T-helper 17 cell (primary cell): ENCODE measurements at regions not wholly inside any gene's neighbourhood (a gene's known extent, or its start where the extent isn't known, plus 50 kb on each side); places are given as distances from the start of the nearest gene placed in this dataset.
"Not testable (repeated sequence)": the region's sequence is repeated elsewhere in the genome, so short reads cannot be mapped to it uniquely, and the experiment has no call there.

Experiments
- ATAC-seq: fragments of 150-1000 bp; cut with Tn5 transposase; 2 replicates; pipeline ENCODE4 v1.10.0; 2021; ENCODE audit warnings: mild to moderate bottlenecking, moderate library complexity
- DNase-seq, 3 donors: peaks; one replicate each; pipeline versions ENCODE4 v3.0.0 to v3.0.0-alpha.2; 2020 to 2021
- H3K9me3 ChIP-seq: one replicate; pipeline ENCODE4 v1.7.0; 2013; ENCODE audit warnings: low read length, mild to moderate bottlenecking; ENCODE audit not compliant: control insufficient read depth, poor library complexity, severe bottlenecking
- H3K27ac Mint-ChIP-seq: one replicate; pipeline ENCODE4 v1.8.0; 2022; ENCODE audit warnings: mild to moderate bottlenecking, moderate library complexity, mixed read lengths
- H3K27me3 Mint-ChIP-seq: one replicate; pipeline ENCODE4 v1.8.0; 2022; ENCODE audit warnings: mixed read lengths
- H3K36me3 Mint-ChIP-seq: one replicate; pipeline ENCODE4 v1.8.0; 2022; ENCODE audit warnings: low read depth, mixed read lengths
- H3K4me1 Mint-ChIP-seq: one replicate; pipeline ENCODE4 v1.8.0; 2022; ENCODE audit warnings: mild to moderate bottlenecking, mixed read lengths
- H3K4me3 Mint-ChIP-seq: one replicate; pipeline ENCODE4 v1.8.0; 2022; ENCODE audit warnings: mild to moderate bottlenecking, moderate library complexity, mixed read lengths

DNA sequence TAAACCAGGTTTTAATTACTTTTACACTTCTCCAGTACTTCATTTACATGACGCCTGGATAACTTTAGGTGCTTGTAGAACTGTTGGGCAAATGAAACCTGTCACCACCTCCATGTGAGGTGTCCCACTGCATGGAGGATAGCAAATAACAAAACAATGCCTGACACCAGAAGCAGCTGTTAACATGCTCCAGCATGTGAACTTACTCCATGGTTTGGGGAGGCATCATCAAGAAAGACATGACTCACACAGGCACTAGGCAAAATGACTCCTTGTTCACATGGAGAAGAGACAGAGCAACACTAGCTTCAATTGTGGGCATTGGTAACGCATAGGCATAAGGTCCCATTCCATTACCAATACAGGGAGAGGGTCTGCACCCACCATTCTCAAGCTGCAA, 198.1 kb upstream of the F9 start:
- Mint-ChIP-seq H3K36me3 (no peaks in the 10 kb centered on the region), H3K4me3 (no peak overlapping the region), H3K27me3 (no peaks in the 10 kb centered on the region), H3K4me1 (no peaks in the 10 kb centered on the region), H3K27ac (no peak overlapping the region)
- no peaks in the 10 kb centered on the region for H3K9me3 ChIP-seq
- DNase-seq (no peak), ATAC-seq (no peak)

DNA sequence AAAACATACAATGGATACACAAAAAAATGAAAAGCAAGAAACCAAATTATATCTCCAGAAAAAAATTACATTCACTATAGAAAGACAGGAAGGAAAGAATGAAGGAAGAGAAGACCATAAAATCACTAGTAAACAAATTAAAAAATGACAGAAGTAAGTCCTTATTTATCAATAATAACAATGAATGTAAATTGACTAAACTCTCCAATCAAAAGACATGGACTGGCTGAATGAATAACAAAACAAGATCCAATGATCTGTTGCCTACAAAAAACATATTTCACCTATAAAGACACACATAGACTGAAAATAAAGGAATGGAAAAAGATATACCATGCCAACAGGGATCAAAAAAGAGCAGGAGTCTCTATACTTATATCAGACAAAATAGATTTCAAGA, 203.2 kb upstream of the F9 start:
- ATAC-seq, result no peak
- H3K36me3 Mint-ChIP-seq, result no peaks in the 10 kb centered on the region
- H3K27ac Mint-ChIP-seq, result no peak overlapping the region
- no peaks in the 10 kb centered on the region for H3K27me3 Mint-ChIP-seq
- no peak overlapping the region for H3K4me3 Mint-ChIP-seq
- no peak for DNase-seq
- no peaks in the 10 kb centered on the region for H3K4me1 Mint-ChIP-seq
- H3K9me3 ChIP-seq, result no peaks in the 10 kb centered on the region

DNA sequence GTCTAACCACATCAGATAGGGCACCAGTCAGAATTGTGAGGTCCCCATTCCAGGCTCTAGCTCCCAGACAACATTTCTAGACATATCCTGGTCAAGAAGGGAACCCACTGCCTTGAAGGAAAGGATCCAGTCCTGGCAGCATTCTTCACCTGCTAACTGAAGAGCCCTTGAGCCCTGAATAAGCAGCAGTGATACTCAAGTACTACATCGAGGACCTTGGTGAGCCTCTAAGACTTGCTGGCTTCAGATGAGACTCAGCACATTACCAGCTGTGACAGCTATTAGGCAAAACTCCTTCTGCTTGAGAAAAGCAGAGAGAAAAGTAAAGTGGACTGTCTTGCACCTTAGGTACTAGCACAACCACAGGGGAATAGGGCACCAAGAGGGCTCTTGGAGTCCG, 205.8 kb upstream of the F9 start:
- Mint-ChIP-seq H3K4me1 (no peaks in the 10 kb centered on the region), H3K36me3 (no peaks in the 10 kb centered on the region), H3K27me3 (no peaks in the 10 kb centered on the region), H3K27ac (no peak overlapping the region), H3K4me3 (no peak overlapping the region)
- no peak for ATAC-seq
- no peaks in the 10 kb centered on the region for H3K9me3 ChIP-seq
- DNase-seq, result no peak

DNA sequence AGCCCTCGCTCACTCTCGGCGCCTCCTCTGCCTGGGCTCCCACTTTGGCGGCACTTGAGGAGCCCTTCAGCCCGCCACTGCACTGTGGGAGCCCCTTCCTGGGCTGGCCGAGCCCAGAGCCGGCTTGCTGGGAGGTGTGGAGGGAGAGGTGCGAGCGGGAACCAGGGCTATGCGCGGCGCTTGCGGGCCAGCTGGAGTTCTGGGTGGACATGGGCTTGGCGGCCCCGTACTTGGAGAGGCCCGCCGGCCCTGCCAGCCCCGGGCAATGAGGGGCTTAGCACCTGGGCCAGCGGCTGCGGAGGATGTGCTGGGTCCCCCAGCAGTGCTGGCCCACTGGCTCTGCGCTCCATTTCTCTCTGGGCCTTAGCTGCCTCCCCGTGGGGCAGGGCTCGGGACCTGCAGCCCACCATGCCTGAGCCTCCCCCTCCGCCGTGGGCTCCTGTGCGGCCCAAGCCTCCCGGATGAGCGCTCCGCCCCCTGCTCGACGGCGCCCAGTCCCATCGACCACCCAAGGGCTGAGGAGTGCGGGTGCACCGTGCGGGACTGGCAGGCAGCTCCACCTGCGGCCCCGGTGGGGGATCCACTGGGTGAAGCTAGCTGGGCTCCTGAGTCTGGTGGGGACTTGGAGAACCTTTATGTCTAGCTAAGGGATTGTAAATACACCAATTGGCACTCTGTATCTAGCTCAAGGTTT, 209.7 kb upstream of the F9 start:
- DNase-seq, H3K9me3 ChIP-seq, H3K36me3 Mint-ChIP-seq, H3K27me3 Mint-ChIP-seq, ATAC-seq, H3K4me3 Mint-ChIP-seq, H3K27ac Mint-ChIP-seq, H3K4me1 Mint-ChIP-seq: not testable (repeated sequence)

GRCh38 chrX:139306675-139307074, 223.9 kb upstream of the F9 start:
- not testable (repeated sequence) for H3K9me3 ChIP-seq, H3K4me1 Mint-ChIP-seq, H3K36me3 Mint-ChIP-seq, ATAC-seq, H3K27me3 Mint-ChIP-seq, H3K4me3 Mint-ChIP-seq, DNase-seq, H3K27ac Mint-ChIP-seq

- no peak for DNase-seq
- Mint-ChIP-seq H3K27ac (no peak overlapping the region), H3K36me3 (peaks cover 3% of the 10 kb centered on the region), H3K27me3 (no peaks in the 10 kb centered on the region), H3K4me3 (no peak overlapping the region), H3K4me1 (no peaks in the 10 kb centered on the region)
- no peak for ATAC-seq
- H3K9me3 ChIP-seq, result no peaks in the 10 kb centered on the region
Observed at GRCh38 chrX:139304471-139304870, 226.1 kb upstream of the F9 start.

GRCh38 chrX:139299309-139299708, 231.2 kb upstream of the F9 start:
- no peaks in the 10 kb centered on the region for H3K36me3 Mint-ChIP-seq
- H3K27ac Mint-ChIP-seq, result no peak overlapping the region

DNA sequence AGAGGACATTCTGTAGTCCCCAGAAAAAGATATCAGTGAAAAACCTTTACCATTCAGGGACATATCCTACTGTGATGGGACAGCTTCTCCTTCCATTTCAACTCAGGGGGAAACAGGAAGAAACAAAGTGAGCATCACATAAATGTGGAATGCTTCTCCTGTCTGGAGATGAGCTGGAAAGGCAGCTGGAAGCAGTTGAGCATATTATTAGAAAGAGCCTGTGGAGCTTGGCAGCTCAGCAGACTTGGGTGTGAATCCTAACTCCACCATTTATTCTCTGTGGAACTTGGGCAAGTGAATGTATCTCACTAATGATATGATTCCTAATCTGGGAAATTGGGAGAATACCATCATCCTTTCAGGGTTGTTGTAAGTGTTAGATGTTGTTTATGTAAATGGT, 232.1 kb upstream of the F9 start:
- Mint-ChIP-seq H3K27ac (no peak overlapping the region), H3K36me3 (no peaks in the 10 kb centered on the region), H3K4me3 (no peak overlapping the region), H3K27me3 (no peaks in the 10 kb centered on the region), H3K4me1 (no peaks in the 10 kb centered on the region)
- DNase-seq (no peak), ATAC-seq (no peak)
- H3K9me3 ChIP-seq, result no peaks in the 10 kb centered on the region

More at GRCh38 chrX:139299309-139299708, 231.2 kb upstream of the F9 start:
- Mint-ChIP-seq H3K27me3 (no peaks in the 10 kb centered on the region), H3K4me1 (no peaks in the 10 kb centered on the region), H3K4me3 (no peak overlapping the region)
- no peaks in the 10 kb centered on the region for H3K9me3 ChIP-seq
- DNase-seq (no peak), ATAC-seq (no peak)

DNA sequence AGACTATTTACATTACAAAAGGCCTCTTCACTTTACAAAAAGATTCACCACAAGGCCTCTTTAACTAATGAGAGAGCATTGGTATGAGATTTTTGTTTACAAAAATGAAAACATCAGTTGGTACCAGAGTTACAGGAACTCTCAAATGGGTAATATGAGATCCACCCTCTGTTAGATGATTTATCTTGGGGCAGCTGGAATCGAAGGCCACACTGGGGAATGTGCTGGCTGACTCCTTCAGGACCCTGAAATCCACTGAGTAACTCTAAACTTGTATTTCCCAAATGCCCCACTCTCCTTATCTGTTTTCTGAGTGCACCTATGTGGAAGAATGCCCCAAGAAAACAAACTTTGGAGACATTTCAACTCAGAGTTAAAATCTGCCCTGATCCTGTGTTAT, 232.9 kb upstream of the F9 start:
- DNase-seq (no peak), ATAC-seq (no peak)
- Mint-ChIP-seq H3K36me3 (no peaks in the 10 kb centered on the region), H3K4me1 (no peaks in the 10 kb centered on the region), H3K4me3 (no peak overlapping the region), H3K27me3 (no peaks in the 10 kb centered on the region), H3K27ac (no peak overlapping the region)
- H3K9me3 ChIP-seq, result no peaks in the 10 kb centered on the region

DNA sequence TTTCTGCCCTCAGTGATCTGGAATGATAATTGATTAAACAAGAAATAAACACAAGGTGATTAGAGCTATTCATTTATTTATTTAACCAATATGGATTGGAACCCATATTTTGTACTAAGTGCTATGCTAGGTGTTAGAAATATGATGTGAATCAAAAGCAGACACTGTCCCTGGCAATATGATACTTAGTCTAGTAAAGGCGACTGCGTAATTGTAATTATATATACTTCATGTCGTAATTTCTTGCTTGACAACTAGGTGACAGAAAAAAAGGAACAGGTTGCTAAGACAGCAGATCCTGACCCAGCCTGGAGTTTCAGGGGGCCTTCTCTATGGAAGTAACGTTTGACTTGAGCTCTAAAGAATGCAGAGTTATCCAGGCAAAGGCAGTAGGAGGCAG, 236.5 kb upstream of the F9 start:
- H3K4me1 Mint-ChIP-seq, result no peaks in the 10 kb centered on the region
- no peaks in the 10 kb centered on the region for H3K36me3 Mint-ChIP-seq
- DNase-seq (no peak), ATAC-seq (no peak)
- no peaks in the 10 kb centered on the region for H3K9me3 ChIP-seq
- H3K27ac Mint-ChIP-seq, result no peak overlapping the region
- H3K27me3 Mint-ChIP-seq, result no peaks in the 10 kb centered on the region
- no peak overlapping the region for H3K4me3 Mint-ChIP-seq

- no peaks in the 10 kb centered on the region for H3K36me3 Mint-ChIP-seq
- no peak for ATAC-seq
- H3K4me1 Mint-ChIP-seq, result no peaks in the 10 kb centered on the region
- H3K4me3 Mint-ChIP-seq, result no peak overlapping the region
- H3K9me3 ChIP-seq, result no peaks in the 10 kb centered on the region
- H3K27ac Mint-ChIP-seq, result no peak overlapping the region
- DNase-seq, result no peak
- no peaks in the 10 kb centered on the region for H3K27me3 Mint-ChIP-seq
Observed at GRCh38 chrX:139290310-139290709, 240.2 kb upstream of the F9 start.

DNA sequence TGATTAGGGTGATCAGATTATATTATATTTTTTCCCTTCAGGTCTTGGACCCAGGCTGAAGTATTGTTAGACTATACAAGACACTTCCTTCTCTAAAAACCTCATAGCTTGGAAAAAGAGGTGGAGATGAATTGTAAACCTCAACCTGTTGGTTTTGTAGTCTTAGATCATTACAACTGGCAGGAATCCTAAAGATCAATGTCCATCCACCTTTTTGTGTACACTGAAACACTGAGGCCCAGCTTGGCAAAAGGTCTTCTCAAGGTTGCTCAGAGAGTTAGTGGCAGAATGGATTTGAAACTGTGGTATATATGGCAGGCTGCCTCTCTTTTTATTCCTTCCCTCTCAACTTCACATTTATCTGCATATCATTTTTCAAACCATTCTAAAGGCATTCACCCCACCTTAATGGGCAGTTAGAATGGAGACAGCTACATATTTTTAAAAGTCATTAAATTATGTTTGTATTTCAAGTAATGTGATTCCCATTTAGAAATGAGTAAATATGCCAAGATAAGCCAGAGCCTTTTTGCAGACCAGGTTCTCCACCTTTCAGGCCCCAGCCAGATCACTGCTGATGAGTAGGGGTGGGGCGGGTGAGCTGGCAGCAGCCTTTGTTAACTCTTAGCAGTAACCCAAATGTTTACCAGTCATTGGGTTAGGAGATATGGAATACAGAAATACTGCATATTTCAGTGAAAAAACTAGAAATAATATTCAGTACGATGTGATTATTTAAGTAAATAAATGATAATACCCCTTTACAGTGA, 243.2 kb upstream of the F9 start:
- DNase-seq, result no peak
- H3K36me3 Mint-ChIP-seq, result no peaks in the 10 kb centered on the region
- no peaks in the 10 kb centered on the region for H3K4me1 Mint-ChIP-seq
- H3K27ac Mint-ChIP-seq, result no peak overlapping the region
- no peaks in the 10 kb centered on the region for H3K9me3 ChIP-seq
- no peak overlapping the region for H3K4me3 Mint-ChIP-seq
- H3K27me3 Mint-ChIP-seq, result no peaks in the 10 kb centered on the region
- ATAC-seq, result no peak

DNA sequence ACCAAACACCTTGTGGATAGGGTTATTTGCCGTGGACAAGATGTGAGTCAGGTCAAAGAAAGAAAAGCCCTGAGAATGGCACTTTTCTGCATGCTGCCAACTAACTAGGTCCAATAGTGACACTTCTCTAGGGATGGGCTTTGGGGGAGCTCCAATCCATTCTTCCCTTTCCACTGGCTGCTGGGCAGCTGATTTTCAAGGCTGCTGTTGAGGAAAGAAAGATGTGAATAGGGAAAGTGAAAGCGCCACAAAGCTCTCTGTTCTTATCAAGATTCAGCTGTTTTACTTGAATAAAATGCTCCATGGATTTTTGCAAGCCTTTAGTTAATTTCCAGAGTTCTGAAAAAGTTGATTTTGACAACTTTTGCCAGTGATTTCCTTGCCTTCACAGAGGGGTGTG, 244.2 kb upstream of the F9 start:
- DNase-seq (no peak), ATAC-seq (no peak)
- no peaks in the 10 kb centered on the region for H3K27me3 Mint-ChIP-seq
- no peaks in the 10 kb centered on the region for H3K36me3 Mint-ChIP-seq
- no peak overlapping the region for H3K27ac Mint-ChIP-seq
- H3K4me3 Mint-ChIP-seq, result no peak overlapping the region
- no peaks in the 10 kb centered on the region for H3K4me1 Mint-ChIP-seq
- no peaks in the 10 kb centered on the region for H3K9me3 ChIP-seq

GRCh38 chrX:139267851-139268250, 262.7 kb upstream of the F9 start:
- H3K9me3 ChIP-seq, result no peaks in the 10 kb centered on the region
- no peak overlapping the region for H3K4me3 Mint-ChIP-seq
- no peaks in the 10 kb centered on the region for H3K27me3 Mint-ChIP-seq
- no peaks in the 10 kb centered on the region for H3K4me1 Mint-ChIP-seq
- DNase-seq (no peak), ATAC-seq (no peak)
- no peaks in the 10 kb centered on the region for H3K36me3 Mint-ChIP-seq
- no peak overlapping the region for H3K27ac Mint-ChIP-seq
